ENCODE measurements at regions not wholly inside any gene's neighbourhood (a gene's known extent, or its start where the extent isn't known, plus 50 kb on each side); places are given as distances from the start of the nearest gene placed in this dataset.
"Not testable (repeated sequence)": the region's sequence is repeated elsewhere in the genome, so short reads cannot be mapped to it uniquely, and the experiment has no call there.

- DNase-seq (ENCODE audit: low spot score): no peak
Measured at GRCh38 chr5:100694100-100694499, 158.9 kb downstream of the FAM174A start.

DNA sequence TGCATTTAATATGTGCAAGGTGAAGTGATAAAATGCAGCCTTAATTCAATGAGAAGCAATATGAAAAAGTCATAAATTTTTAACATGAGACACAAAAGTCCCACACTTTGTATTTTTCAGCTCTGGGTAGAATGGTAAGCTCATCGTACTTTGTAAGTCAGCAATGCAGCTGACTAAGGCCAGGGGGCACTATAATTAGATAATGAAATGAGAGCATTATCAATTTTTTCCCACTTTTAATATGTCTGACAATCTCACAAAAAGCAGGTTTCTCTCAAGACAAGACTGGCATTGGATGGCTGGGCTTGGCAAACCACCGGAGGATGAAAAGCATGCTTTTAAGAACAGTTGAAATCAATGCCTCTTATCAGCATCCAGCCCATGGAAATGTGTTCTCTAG, 162.8 kb downstream of the FAM174A start:
- no peak for DNase-seq (ENCODE audit: low spot score)

GRCh38 chr5:100706776-100707175, 171.6 kb downstream of the FAM174A start:
- DNase-seq (ENCODE audit: low spot score): peak; percentile 51

GRCh38 chr5:100708645-100709171, 173.5 kb downstream of the FAM174A start:
- DNase-seq (ENCODE audit: low spot score): no peak

DNA sequence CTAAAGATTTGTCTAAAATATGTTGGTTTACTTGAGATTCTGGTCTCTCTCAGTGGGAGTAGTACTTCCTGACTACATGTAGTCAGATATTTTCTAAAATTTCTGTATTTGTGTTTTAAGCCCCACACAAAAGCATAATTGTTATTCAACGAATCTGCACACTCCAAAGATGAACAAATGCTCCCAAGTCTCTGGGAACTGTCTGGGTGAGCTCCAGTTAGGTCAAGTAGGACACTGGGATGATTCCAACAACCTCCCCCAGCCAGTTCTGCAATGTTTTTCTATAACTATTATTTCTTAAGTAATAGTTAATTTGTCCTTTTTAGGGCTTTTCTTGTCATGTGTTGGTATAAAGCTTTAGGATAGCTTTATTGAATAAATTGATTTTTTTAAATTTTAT, 174.6 kb downstream of the FAM174A start:
- DNase-seq (ENCODE audit: low spot score): no peak

- DNase-seq (ENCODE audit: low spot score): not testable (repeated sequence)
Measured at GRCh38 chr5:100714780-100715179, 179.6 kb downstream of the FAM174A start.

DNA sequence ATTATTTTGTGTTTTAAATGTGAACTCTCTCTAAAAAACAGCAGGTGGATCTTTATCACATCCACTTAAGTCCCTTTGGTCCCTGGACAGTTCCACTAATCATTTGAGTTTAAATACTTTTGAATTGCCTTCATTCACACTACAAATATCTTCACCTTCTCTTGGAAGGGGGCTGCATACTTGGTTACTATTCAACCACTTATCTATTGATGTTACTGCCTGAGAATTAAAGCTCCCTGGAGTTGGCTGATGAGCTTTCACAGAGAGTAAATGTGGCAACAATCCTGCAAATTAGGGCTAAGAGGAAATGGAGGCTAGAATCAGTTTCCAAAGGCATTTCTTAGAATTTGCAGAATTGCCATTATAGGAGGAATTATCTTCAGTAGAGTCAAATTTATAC, 180.4 kb downstream of the ST8SIA4 start:
- no peak for DNase-seq (ENCODE audit: low spot score)

DNA sequence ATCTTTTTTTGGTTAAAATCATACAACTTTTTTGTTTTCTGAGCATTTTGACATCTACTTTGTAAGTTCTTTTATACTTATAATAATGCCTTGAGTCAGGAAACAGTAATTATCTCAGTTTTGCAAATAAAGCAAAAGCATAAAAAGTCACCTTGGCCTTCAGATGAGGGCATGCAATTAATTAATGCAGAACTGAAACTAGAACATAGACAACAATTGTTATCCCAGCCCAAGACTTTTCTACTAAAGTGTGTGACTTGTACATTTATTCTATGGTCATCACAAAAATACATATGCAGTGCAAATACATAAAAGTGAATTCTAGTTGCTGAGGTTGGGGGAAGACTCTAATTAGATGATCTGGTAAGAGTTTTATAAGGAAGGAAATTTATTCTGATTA, 179.9 kb downstream of the ST8SIA4 start:
- DNase-seq (ENCODE audit: low spot score): no peak

DNA sequence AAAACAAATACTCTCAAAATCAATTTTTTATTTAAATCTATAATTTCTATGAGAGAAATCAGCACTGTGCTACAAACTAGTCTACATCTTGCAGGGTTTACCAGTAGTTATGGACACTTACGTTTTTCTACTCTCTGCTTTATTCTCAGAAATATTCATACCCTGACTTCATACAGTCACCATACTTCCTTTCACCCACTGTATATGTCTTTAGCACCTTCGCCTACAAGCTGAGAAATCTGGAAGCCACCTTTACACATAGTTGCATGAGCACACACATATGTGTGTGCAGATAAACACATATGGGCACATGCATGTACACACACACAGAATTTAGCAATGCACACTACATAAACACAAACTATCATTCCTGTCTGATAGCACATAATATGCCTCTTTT, 177.0 kb downstream of the ST8SIA4 start:
- DNase-seq (ENCODE audit: low spot score): no peak

- DNase-seq (ENCODE audit: low spot score): no peak
Measured at GRCh38 chr5:100731768-100732167, 171.3 kb downstream of the ST8SIA4 start.

DNA sequence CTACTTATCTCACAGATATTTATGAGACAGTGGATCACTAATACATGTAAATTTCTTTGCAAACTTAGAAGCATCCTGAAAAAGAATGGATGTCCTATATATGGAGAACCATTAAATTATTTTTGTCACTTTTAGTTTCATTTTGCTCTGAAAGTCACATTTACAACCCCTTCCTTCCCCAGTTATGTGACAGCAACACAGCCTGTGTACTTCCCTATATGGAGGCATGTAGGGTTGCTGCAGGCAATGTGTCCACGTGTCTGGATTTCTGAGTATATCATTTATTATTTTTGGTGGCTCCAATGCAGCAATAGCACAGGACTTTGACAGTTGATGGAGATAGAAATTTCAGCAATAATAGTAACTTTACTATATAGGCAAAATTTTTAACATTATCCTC, 156.4 kb downstream of the ST8SIA4 start:
- no peak for DNase-seq (ENCODE audit: low spot score)

DNA sequence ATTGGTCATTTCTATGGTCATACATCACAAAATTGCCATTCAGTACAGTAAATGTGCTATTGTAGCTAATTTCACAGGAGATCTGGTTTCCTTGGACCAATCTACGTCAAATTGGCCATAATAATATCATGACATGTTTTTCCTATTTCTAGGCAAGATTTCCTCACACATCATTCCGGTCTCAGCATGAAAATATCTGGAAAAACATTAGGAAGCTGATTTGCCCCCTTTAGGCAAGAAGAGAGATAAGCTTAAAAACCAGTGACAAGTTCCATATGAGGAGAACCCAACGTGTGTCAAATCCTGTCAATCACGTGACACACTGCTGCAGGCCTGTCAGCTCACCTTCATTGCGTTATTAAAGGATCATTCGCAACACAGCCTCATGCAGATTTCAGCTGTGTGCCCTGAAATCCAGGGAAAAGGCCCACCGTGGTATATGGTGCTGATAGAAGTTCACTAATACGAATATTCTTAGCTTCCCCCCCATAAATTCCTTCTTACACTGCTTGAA, 153.3 kb downstream of the ST8SIA4 start:
- DNase-seq (ENCODE audit: low spot score): no peak

GRCh38 chr5:100755435-100755834, 147.6 kb downstream of the ST8SIA4 start:
- DNase-seq (ENCODE audit: low spot score): no peak
